Common myeloid progenitor, CD34-positive (primary cell): ENCODE measurements at regions not wholly inside any gene's neighbourhood (a gene's known extent, or its start where the extent isn't known, plus 50 kb on each side); places are given as distances from the start of the nearest gene placed in this dataset.

Experiments
- CTCF ChIA-PET: fragments of 350-600 bp; sonication (Branson Sonifier 250); formaldehyde crosslinking; loops from one replicate; lab custom pipeline; 2021; ENCODE audit warnings: antibody characterized with exemption; lab: Charles Lee
- POLR2A ChIA-PET: fragments of 350-600 bp; sonication (Branson Sonifier 250); formaldehyde crosslinking; loops from one replicate; lab custom pipeline; 2021; ENCODE audit warnings: antibody characterized with exemption; lab: Charles Lee
- DNase-seq, 3 donors: peaks; one replicate each; pipeline versions ENCODE4 v3.0.0 to v3.0.0-alpha.2; 2013
- H3K27ac ChIP-seq, 2 experiments: 1 replicate in 1 of 2; 2 replicates in 1 of 2; pipeline ENCODE4 v1.7.0; 2013; ENCODE audit warnings: inconsistent platforms in 2 of 2, low read length in 2 of 2, mild to moderate bottlenecking in 2 of 2, low read depth in 1 of 2, moderate library complexity in 1 of 2; ENCODE audit not compliant: severe bottlenecking in 2 of 2, insufficient read depth in 1 of 2, poor library complexity in 1 of 2
- H3K27me3 ChIP-seq, 5 experiments: replicated peaks in 2 of 5; 1 replicate in 3 of 5; 2 replicates in 2 of 5; pipeline versions ENCODE4 v1.6.1 to v1.7.0; 2013; ENCODE audit warnings: low read length in 4 of 5, mild to moderate bottlenecking in 2 of 5, moderate library complexity in 2 of 5, inconsistent platforms in 1 of 5; ENCODE audit not compliant: insufficient read depth in 5 of 5, control insufficient read depth in 4 of 5
- H3K36me3 ChIP-seq, 4 experiments: 1 replicate in 2 of 4; 2 replicates in 2 of 4; pipeline versions ENCODE4 v1.6.1 to v1.7.0; 2013; ENCODE audit warnings: low read length in 3 of 4, control low read depth in 1 of 4, mild to moderate bottlenecking in 1 of 4; ENCODE audit not compliant: control insufficient read depth in 4 of 4, insufficient read depth in 4 of 4
- H3K4me1 ChIP-seq, 4 experiments: 1 replicate in 3 of 4; 2 replicates in 1 of 4; pipeline versions ENCODE4 v1.6.1 to v1.7.1; 2013; ENCODE audit warnings: low read length in 3 of 4, mild to moderate bottlenecking in 3 of 4, control low read depth in 1 of 4, inconsistent platforms in 1 of 4, moderate library complexity in 1 of 4; ENCODE audit not compliant: control insufficient read depth in 4 of 4, insufficient read depth in 4 of 4; ENCODE audit errors: control extremely low read depth in 1 of 4
- H3K4me3 ChIP-seq, 7 experiments: 1 replicate in 4 of 7; 2 replicates in 3 of 7; pipeline versions ENCODE4 v1.5.1 to v1.7.0; 2013; ENCODE audit warnings: mild to moderate bottlenecking in 7 of 7, low read length in 6 of 7, moderate library complexity in 6 of 7, inconsistent platforms in 2 of 7, low read depth in 2 of 7, control low read depth in 1 of 7; ENCODE audit not compliant: insufficient read depth in 4 of 7, control insufficient read depth in 1 of 7; ENCODE audit errors: extremely low read depth in 1 of 7
- H3K9me3 ChIP-seq, 5 experiments: 1 replicate in 4 of 5; 2 replicates in 1 of 5; pipeline versions ENCODE4 v1.6.1 to v1.7.1; 2013; ENCODE audit warnings: low read length in 4 of 5, mild to moderate bottlenecking in 2 of 5, inconsistent platforms in 1 of 5, low read depth in 1 of 5, moderate library complexity in 1 of 5; ENCODE audit not compliant: control insufficient read depth in 4 of 5, insufficient read depth in 2 of 5; ENCODE audit errors: control extremely low read depth in 1 of 5
- WGBS: methylation state at CpG from one replicate; pipeline ENCODE4 v1.1.5; 2013; ENCODE audit not compliant: insufficient coverage; 5-methylcytosine and 5-hydroxymethylcytosine counted together

GRCh38 chr5:155068616-155069100 is 55.1 kb downstream of the KIF4B start:
- POLR2A ChIA-PET: no interaction called here
- Histone ChIP-seq H3K4me3 (no peak overlapping the region), H3K4me1 (no peaks in the 10 kb centered on the region), H3K27me3 (no peaks in the 10 kb centered on the region), H3K9me3 (no peaks in the 10 kb centered on the region), H3K36me3 (no peaks in the 10 kb centered on the region), H3K27ac (no peak overlapping the region)
- CTCF ChIA-PET: no interaction called here
- DNase-seq: no peak
- WGBS: 83% methylated on average over 2 of the region's 4 CpGs

GRCh38 chr5:155069961-155070360 is 56.4 kb downstream of the KIF4B start:
- Histone ChIP-seq H3K36me3 (no peaks in the 10 kb centered on the region), H3K27me3 (no peaks in the 10 kb centered on the region), H3K4me1 (no peaks in the 10 kb centered on the region), H3K27ac (no peak overlapping the region), H3K9me3 (no peaks in the 10 kb centered on the region), H3K4me3 (no peak overlapping the region)
- DNase-seq: no peak
- ChIA-PET CTCF (no interaction called here), POLR2A (no interaction called here)
- WGBS: 90% methylated on average over 3 of the region's 3 CpGs

GRCh38 chr5:155070781-155071180 is 57.2 kb downstream of the KIF4B start:
- H3K27ac ChIP-seq: no peak overlapping the region
- ChIA-PET POLR2A (no interaction called here), CTCF (no interaction called here)
- no peak overlapping the region for H3K4me3 ChIP-seq
- no peaks in the 10 kb centered on the region for H3K9me3 ChIP-seq
- DNase-seq: no peak
- no peaks in the 10 kb centered on the region for H3K4me1 ChIP-seq
- H3K36me3 ChIP-seq: no peaks in the 10 kb centered on the region
- H3K27me3 ChIP-seq: no peaks in the 10 kb centered on the region

- Histone ChIP-seq H3K27ac (no peak overlapping the region), H3K9me3 (peaks cover 0 to 1% (median 0%) of the 10 kb centered on the region in 5 experiments), H3K27me3 (peaks cover 0 to 3% (median 0%) of the 10 kb centered on the region in 5 experiments), H3K36me3 (no peaks in the 10 kb centered on the region), H3K4me3 (no peak overlapping the region), H3K4me1 (no peaks in the 10 kb centered on the region)
- ChIA-PET POLR2A (no interaction called here), CTCF (no interaction called here)
- 93% methylated on average over 3 of the region's 5 CpGs for WGBS
- DNase-seq: no peak
These were observed 62.8 kb downstream of the KIF4B start for GRCh38 chr5:155076379-155076778.

GRCh38 chr5:155079698-155080097 is 66.1 kb downstream of the KIF4B start:
- WGBS: no CpG with 5 or more reads among the region's 3 CpGs
- ChIA-PET CTCF (no interaction called here), POLR2A (no interaction called here)
- no peaks in the 10 kb centered on the region for H3K4me1 ChIP-seq
- H3K4me3 ChIP-seq: no peak overlapping the region
- no peak overlapping the region for H3K27ac ChIP-seq
- no peak for DNase-seq
- H3K9me3 ChIP-seq: peaks cover 0 to 1% (median 0%) of the 10 kb centered on the region in 5 experiments
- no peaks in the 10 kb centered on the region for H3K36me3 ChIP-seq
- H3K27me3 ChIP-seq: peaks cover 0 to 3% (median 0%) of the 10 kb centered on the region in 5 experiments

- Histone ChIP-seq H3K4me3 (no peak overlapping the region), H3K36me3 (no peaks in the 10 kb centered on the region), H3K4me1 (no peaks in the 10 kb centered on the region), H3K27ac (no peak overlapping the region), H3K9me3 (peaks cover 0 to 1% (median 0%) of the 10 kb centered on the region in 5 experiments), H3K27me3 (peaks cover 0 to 4% (median 0%) of the 10 kb centered on the region in 5 experiments)
- POLR2A ChIA-PET: no interaction called here
- CTCF ChIA-PET: no interaction called here
- WGBS: 90% methylated on average over 3 of the region's 3 CpGs
- DNase-seq: no peak
These were observed 67.2 kb downstream of the KIF4B start for GRCh38 chr5:155080721-155081120.

- 100% methylated on average over 2 of the region's 3 CpGs for WGBS
- ChIA-PET POLR2A (no interaction called here), CTCF (no interaction called here)
- no peaks in the 10 kb centered on the region for H3K36me3 ChIP-seq
- H3K27me3 ChIP-seq: peaks cover 0 to 6% (median 2%) of the 10 kb centered on the region in 5 experiments
- no peak overlapping the region for H3K27ac ChIP-seq
- H3K4me3 ChIP-seq: no peak overlapping the region
- DNase-seq: no peak
- no peaks in the 10 kb centered on the region for H3K4me1 ChIP-seq
- H3K9me3 ChIP-seq: peaks cover 0 to 1% (median 0%) of the 10 kb centered on the region in 5 experiments
These were observed 68.1 kb downstream of the KIF4B start for GRCh38 chr5:155081618-155082017.
